Cerebellar nuclear complex (tissue), 1 donor: ENCODE measurements at regions not wholly inside any gene's neighbourhood (a gene's known extent, or its start where the extent isn't known, plus 50 kb on each side); places are given as distances from the start of the nearest gene placed in this dataset.
"Not testable (repeated sequence)": the region's sequence is repeated elsewhere in the genome, so short reads cannot be mapped to it uniquely, and the experiment has no call there.

ENCODE experiments used
- DNase-seq, 2 experiments: peaks; one replicate each; lab custom pipeline; 2025; lab: John Stamatoyannopoulos, UW

GRCh38 chr19:20292520-20292919, 125.5 kb downstream of the ZNF486 start:
- DNase-seq, result not testable (repeated sequence)

DNA sequence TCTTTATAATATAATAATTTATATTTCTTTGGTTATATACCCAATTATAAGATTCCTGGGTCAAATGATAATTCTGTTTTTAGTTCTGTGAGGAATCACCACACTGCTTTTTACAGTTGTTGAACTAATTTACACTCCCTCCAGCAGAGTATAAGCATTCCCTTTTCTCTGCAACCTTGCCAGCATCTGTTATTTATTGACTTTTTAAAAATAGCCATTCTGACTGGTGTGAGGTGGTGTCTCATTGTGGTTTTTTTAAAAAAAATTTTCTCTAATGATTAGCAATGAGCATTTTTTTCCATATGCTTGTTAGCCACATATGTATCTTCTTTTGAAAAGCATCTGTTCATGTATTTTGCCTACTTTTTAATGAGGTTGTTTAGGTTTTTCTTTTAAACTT, 122.2 kb downstream of the ZNF486 start:
- DNase-seq, result no peak

DNA sequence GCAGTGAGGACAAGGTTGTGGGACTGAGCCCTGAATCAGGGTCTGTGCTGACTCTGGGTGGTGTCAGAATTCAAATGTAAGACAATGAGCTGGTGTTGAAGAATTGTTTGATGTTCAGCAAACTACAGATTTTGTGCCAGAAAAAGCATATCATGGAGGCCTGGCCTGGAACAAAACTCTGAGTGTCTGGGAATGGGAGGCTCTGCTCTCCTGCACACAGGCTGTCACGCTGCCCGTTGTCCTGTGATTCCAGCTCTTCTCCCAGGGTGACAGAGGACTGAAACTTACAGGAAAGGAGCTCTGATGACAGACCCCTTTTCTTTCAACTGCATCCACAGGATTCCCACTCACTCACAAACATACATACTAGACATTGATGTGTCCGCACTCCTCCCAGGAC, 120.1 kb downstream of the ZNF486 start:
- DNase-seq, result no peak

- not testable (repeated sequence) for DNase-seq
Measured at GRCh38 chr19:20285876-20286275, 118.9 kb downstream of the ZNF486 start.

DNA sequence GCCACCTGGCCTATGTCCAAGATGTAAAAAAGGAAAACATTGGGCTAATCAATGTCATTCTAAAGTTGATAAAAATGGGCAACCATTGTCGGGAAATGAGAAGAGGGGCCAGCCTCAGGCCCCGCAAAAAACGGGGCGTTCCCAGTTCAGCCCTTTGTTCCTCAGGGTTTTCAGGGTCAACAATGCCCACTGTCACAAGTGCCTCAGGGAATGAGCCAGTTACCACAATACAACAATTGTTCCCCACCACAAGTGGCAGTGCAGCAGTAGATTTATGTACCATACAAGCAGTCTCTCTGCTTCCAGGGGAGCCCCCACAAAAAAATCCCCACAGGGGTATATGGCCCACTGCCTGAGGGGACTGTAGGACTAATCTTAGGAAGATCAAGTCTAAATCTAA, 112.5 kb downstream of the ZNF486 start:
- no peak for DNase-seq

GRCh38 chr19:20278342-20278741, 111.3 kb downstream of the ZNF486 start:
- DNase-seq, result no peak

- not testable (repeated sequence) for DNase-seq
Measured at GRCh38 chr19:20276732-20277082, 109.7 kb downstream of the ZNF486 start.

- DNase-seq, result no peak
Measured at GRCh38 chr19:20276011-20276731, 109.2 kb downstream of the ZNF486 start.

- DNase-seq, result no peak
Measured at GRCh38 chr19:20273951-20274570, 107.0 kb downstream of the ZNF486 start.

DNA sequence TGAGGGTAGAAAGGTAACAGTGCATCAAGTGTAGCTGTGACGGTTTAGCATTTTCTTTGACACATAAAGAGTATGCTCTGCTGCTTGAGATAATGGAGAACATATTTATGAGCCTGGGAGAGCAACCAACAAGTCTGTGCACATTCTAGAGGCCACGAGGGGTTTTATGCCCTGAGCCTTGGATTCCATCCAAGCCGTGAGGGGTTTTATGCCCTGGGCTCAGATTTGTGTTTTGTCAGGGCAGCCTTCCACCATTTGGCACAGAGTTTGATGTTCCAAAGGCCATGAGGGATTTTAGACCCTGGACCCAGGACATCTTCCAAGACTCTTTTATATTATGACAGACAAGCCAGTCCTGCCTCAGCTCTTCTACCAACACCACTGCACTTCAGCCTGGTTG, 106.4 kb downstream of the ZNF486 start:
- no peak for DNase-seq

DNA sequence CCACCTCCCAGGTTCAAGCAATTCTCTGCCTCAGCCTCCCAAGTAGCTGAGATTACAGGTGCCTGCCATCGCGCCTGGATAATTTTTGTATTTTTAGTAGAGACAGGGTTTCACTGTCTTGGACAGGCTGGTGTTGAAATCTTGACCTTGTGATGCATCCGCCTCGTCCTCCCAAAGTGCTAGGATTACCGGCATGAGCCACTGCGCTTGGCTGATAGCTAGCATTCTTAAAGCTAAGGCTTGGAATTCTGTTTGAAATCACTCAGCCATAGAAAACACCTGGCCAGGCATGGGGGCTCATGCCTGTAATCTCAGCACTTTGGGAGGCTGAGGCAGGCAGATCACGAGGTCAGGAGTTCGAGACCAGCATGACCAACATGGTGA, 105.6 kb downstream of the ZNF486 start:
- not testable (repeated sequence) for DNase-seq

DNA sequence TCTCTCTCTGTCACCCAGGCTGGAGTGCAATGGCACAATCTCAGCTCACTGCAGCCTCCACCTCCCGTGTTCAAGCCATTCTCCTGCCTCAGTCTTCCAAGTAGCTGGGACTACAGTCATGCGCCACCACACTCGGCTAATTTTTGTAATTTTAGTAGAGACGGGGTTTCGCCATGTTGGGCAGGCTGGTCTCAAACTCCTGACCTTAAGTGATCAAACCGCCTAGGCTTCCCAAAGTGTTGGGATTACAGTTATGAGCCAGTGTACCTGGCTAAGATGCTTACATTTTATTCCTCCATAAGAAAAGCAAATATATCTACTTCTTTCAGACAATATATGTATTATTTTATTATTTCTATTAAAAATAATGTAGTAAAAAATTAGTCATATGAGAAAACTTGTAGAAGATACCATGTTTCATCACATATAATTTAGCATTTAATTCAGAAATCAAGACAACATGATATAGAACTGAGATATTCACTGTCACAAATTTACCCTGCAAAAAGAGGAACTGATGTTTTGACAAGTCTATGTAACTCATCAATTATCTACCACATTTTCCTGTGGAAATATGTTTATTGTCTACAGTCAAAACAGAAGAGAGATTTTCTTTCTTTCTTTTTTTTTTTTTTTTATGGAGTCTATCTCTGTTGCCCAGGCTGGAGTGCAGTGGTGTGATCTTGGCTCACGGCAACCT, 105.1 kb downstream of the ZNF486 start:
- not testable (repeated sequence) for DNase-seq

DNA sequence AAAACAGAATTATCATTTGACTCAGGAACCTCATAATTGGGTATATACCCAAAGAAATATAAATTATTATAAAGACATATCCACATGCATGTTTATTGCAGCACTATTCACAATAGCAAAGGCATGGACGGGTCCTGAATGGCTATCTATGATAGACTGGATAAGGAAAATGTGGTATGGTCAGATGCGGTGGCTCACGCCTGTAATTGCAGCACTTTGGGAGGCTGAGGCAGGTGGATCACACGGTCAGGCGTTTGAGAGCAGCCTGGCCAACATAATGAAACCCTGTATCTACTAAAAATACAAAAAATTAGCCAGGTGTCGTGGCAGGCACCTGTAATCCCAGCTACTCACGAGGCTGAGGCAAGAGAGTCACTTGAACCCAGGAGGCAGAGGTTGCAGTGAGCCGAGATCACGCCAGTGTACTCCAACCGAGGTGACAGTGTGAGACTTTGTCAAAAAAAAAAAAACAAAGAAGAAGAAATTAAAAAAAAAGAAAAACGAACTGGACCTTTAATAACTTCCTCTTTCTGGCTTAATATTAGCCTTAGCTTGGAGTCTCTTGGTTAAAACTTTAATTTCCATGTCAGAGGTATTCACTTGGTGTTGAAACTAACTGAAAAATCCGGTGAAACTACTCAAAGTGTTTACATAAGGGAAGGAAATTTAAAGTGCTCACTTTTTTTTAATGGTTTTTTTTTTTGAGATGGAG, 104.4 kb downstream of the ZNF486 start:
- no peak for DNase-seq

DNA sequence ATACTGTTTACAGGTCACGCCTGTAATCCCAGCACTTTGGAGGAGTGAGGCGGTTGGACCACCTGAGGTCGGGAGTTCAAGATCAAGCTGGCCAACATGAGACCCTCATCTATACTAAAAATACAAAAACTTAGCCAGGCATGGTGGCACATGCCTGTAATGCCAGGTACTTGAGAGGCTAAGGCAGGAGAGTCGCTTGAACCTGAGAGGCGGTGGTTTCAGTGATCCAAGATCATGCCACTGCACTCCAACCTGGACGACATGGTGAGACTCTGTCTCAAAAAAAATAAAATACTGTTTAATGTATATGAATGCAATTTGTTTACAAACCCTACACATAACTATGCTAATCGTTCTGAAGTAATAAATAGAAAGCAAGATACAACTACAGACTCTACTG, 102.4 kb downstream of the ZNF486 start:
- no peak for DNase-seq

DNA sequence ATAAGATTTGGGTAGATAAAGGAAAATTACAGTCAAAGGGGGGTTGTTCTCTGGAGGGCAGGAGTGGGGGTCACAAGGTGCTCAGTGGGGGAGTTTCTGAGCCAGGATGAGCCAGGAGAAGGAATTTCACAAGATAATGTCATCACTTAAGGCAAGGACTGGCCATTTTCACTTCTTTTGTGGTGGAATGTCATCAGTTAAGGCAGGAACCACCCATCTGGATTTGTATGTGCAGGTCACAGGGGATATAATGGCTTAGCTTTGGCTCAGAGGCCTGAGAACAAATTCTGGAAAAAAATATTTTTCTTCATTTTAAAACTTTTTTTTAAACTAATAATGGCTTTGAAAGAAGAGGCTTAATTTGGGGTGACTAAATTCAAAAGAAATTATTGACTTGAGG, 94.5 kb downstream of the ZNF486 start:
- not testable (repeated sequence) for DNase-seq

DNA sequence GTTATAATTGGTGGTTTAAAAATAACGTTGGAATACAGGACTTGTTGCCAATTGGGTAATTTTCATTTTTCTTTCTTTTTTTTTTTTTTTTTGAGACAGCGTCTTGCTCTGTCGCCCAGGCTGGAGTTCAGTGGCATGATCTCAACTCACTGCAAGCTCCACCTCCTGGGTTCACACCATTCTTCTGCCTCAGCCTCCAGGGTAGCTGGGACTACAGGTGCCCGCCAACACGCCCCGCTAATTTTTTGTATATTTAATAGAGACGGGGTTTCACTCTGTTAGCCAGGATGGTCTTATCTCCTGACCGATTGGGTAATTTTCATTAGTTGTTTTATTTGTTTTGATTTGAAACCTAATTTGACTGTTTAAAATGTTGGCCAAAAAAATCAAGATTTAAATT, 93.7 kb downstream of the ZNF486 start:
- not testable (repeated sequence) for DNase-seq

DNA sequence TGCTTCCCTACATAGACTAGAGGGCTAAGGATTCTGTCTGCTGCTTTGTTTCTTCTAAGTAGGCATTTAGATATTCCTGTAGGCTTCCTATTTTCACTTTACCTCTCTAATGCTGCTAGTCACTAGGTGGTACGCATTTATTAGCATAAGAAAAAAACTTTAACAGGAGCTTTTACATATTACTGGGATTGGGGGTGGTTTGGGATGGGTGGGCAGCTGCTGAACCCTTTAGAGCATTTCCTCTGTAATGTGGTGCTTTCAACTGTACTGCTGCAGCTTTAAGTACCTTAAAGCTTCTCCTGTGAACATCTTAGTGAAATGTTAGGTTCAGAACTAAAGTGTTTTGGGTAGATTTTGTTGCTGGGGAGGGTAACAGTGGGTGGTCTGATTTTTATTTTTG, 92.6 kb downstream of the ZNF486 start:
- DNase-seq, result no peak

GRCh38 chr19:20256606-20257005, 89.6 kb downstream of the ZNF486 start:
- DNase-seq, result no peak

- DNase-seq, result no peak
Measured at GRCh38 chr19:20254121-20254520, 87.1 kb downstream of the ZNF486 start.

- no peak for DNase-seq
Measured at GRCh38 chr19:20252613-20253012, 85.6 kb downstream of the ZNF486 start.

GRCh38 chr19:20250627-20251026, 83.6 kb downstream of the ZNF486 start:
- DNase-seq, result no peak

DNA sequence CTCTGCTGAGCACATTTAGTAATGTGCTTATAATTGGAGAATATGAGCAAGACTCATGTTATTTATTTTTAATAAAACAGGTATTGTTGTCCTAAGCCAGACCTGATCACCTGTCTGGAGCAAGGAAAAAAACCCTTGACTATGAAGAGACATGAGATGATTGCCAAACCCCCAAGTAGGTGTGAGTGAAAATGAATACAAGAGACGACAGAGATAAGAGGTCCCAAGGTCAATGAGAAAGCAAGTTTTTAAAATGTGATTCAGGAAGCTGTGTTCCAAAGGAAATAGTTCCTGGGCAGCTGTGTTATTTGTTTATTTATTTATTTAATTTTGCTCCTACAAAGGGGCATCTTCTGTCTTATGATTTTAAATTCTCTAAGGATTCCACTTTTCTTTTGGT, 83.1 kb downstream of the ZNF486 start:
- DNase-seq, result no peak
